EL (cell line): ENCODE measurements at regions not wholly inside any gene's neighbourhood (a gene's known extent, or its start where the extent isn't known, plus 50 kb on each side); places are given as distances from the start of the nearest gene placed in this dataset.

ENCODE experiments used
- DNase-seq: peaks from one replicate; pipeline ENCODE4 v3.0.0-alpha.2; 2016

GRCh38 chr6:119628691-119629594 lies 279.4 kb upstream of the MAN1A1 start:
- DNase-seq: no peak

DNA sequence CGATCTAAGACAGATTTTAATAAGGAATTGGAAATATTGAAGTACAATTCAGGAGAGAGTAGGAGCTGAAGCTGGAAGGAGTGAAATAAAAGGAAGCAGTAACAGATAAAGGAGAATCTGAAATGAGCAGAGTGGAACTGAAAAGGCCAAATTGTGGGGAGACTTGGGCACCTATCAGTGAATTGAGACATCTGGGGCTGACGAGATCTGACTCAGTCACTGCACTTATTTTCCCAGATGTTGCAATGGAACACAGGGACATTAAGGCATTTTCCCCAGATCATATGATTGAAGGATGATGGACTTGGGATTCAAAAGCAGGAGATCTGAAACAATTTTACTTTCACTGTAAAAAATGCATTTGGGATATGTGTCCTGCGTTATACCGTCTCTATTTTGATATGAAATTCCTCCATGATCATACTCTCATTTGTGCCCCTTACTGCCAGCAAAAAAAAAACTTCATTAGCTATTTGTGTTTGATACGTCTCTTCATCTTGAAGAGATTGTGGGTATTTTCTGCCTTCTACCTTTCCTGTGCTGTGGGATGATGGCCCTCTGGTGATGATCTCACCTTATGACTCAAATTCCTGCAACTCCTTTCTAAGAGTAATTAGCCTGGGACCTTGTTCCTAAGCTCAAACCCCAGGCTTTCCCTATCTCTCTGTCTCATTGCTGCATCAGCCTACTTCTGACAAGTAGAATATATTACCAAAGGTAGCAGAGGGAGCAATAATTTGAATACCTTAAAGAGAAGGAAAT lies 278.5 kb upstream of the MAN1A1 start:
- peak; percentile 43 for DNase-seq

GRCh38 chr6:119626884-119627619 lies 277.5 kb upstream of the MAN1A1 start:
- DNase-seq: no peak

- peak; percentile 91 for DNase-seq
These were observed 271.4 kb upstream of the MAN1A1 start for GRCh38 chr6:119620846-119621555.

DNA sequence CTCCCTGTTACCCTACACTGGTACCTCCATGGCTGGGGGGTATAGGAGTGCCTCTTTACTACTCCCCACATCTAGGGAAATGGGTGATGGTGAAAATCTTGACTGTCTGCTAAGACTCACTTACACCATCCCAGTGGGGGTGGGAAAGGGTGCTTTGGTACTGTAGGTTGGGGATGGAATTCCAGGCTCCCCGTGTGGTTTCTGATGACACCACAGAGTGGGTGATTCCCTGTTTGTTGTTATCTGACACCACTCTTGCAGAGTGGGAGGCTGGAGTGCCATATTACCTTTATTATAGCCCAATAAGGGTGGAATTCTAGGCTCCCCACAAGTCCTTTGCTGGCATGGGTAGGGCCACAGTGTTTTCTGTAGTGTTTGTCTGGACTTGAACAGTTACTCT lies 264.6 kb upstream of the MAN1A1 start:
- DNase-seq: peak; percentile 10

DNA sequence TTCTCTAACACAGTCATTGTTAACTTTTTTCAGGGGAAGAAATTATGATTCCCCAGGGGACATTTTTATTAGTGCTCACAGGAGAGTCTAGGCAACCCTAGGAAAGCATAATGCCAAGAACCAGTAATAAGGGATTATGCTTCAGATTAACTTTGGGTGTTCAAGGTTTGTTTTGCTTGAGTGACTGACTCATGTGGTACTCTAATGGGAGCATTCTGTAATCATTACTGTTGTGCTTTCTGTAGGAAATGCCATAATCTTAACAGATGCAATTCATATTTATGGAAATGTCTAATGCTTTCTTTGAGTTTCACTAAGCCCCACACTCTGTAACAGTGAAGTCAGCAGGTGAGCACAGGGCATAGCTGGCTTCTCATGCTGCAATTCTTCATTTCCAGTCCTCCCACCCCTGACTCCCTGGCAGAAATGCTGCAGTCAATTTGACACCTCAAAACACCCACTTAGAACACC lies 263.4 kb upstream of the MAN1A1 start:
- DNase-seq: peak; percentile 36

GRCh38 chr6:119612176-119612891 lies 262.8 kb upstream of the MAN1A1 start:
- peak; percentile 38 for DNase-seq

GRCh38 chr6:119610754-119611153 lies 261.2 kb upstream of the MAN1A1 start:
- no peak for DNase-seq

DNA sequence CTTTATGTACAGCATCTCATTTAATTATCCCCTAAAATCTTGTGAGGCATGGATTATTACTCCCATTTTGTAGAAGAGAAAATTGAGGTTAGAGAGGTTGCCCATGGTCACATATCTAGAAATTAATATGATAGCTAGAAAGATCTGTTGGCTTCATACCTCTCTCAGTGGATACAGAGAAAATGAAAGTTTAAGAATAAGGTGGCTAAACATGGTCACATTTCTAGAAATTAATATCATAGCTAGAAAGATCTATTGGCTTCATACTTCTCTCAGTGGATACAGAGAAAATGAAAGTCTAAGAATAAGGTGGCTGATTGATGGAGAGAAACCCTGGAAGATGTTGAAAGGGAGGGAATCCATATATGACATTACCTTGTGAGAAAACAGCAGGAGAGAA lies 260.7 kb upstream of the MAN1A1 start:
- no peak for DNase-seq

DNA sequence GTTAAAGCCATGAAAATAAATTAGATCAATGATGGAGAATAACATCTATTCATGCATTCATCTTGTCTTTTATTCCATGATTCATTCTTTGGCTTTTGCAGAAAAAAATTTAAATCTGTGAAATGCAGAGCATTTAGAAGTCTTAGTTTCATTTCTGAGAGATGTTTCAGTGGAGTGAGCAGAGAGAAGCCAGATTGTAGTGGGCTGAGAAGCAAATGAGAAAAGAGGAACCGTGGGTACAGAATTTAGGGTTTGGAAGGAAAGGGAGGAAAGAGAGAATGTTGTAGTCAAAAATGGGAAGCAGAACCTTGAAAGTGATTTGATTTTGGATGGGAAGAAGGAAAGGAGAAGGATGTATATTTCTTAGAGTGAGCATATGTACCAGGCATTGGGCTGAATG lies 260.3 kb upstream of the MAN1A1 start:
- no peak for DNase-seq

- no peak for DNase-seq
These were observed 259.4 kb upstream of the MAN1A1 start for GRCh38 chr6:119608994-119609393.

GRCh38 chr6:119604124-119604523 lies 254.6 kb upstream of the MAN1A1 start:
- no peak for DNase-seq

- DNase-seq: no peak
These were observed 253.9 kb upstream of the MAN1A1 start for GRCh38 chr6:119603501-119603900.

DNA sequence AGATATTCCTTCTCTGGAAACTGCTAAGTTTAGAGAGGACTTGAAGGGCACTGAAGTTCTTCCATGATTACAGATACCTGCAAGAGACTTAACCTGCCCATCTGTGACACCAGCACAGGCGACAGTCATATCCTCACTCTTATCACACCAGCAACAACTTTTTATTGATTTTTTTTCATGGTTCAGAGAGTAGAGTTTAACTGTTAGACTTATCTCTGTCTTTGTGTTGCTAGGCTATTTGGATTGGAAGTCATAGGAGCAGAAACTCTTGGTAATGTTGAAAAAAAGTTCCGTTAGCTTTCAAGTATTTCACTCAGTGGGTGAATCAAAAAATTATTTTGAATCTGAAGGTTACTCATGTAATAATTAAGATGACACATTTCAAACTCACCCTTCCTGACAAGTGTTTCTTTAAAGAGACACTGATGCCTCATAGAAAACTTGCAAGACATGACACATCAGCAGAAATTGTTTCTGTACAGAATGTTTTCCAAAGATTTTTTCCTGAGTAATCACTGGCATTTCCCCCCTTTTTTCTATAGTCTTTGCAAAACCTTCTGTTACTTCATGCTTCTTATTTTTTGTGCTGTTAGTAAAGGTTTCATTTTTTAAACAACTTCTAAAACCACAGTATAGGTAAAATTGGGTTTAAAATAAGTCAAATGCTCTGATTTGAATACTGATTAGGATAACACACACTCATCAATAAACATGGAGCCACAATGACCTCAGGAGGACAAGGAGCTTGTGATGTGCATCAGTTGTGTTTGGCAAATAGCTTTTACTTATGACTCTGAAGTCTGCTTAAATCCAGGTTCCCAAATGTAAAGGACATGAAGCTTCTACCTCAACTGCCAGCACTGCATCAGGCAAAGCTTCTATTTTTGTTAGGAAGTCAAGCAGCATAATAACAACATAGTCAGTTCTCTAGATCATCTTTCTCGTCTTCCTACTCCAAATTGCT lies 252.9 kb upstream of the MAN1A1 start:
- DNase-seq: peak; percentile 61

DNA sequence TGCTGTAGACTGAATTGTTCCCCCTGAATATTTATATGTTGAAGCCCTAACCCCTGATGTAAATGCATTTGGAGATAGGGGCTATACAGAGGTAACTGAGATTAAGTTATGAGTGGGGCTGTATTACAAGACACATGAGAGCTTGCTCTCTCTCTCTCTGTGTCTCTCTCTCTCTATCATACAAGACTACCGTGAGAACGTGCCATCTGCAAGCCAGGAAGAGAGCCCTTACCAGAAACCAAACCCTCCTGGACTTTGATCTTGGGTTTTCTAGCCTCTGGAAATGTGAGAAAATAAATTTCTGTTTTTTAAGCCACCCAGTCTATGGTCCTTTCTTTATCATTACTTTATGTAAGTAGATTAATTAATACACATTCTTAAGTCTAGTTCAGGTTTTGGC lies 249.3 kb upstream of the MAN1A1 start:
- no peak for DNase-seq

DNA sequence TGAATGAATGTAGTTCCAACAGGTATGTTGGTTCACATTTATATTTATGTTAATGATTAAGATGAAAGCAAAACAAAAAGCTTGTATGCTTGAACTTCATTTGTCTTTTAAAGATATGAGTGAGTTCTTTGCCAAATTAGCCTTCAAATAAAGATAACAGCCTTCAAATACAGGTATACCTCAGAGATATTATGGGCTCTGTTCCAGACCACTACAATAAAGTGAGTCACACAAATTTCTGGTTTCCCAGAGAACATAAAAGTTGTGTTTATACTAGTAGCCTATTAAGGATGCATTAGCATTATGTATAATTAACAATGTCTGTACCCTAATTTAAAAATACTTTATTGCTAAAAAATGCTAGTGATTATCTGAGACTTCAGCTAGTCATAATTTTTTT lies 245.3 kb upstream of the MAN1A1 start:
- no peak for DNase-seq

DNA sequence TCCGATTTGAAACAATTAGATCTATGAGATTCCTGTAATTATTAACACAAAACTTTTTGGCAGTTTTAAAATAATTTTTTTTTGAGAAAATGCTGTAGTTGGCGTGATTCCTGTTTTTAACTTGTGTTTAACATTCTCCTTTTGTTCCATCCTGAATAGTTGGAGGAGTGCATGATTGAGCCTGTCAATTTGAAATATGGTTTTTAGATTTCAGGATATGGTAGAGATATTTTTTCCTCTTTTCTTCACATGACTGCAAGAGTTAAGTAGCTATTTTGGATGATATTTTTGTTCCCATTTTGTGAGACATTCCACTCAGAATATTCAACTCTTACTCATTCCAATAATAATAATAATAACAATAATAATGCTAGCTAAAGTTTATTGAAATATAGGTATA lies 241.7 kb upstream of the MAN1A1 start:
- DNase-seq: no peak

GRCh38 chr6:119590066-119590465 lies 240.5 kb upstream of the MAN1A1 start:
- DNase-seq: no peak

- DNase-seq: peak; percentile 18
These were observed 238.0 kb upstream of the MAN1A1 start for GRCh38 chr6:119587537-119587936.

GRCh38 chr6:119586250-119586882 lies 236.8 kb upstream of the MAN1A1 start:
- no peak for DNase-seq
